ENCODE measurements at regions not wholly inside any gene's neighbourhood (a gene's known extent, or its start where the extent isn't known, plus 50 kb on each side); places are given as distances from the start of the nearest gene placed in this dataset.

DNA sequence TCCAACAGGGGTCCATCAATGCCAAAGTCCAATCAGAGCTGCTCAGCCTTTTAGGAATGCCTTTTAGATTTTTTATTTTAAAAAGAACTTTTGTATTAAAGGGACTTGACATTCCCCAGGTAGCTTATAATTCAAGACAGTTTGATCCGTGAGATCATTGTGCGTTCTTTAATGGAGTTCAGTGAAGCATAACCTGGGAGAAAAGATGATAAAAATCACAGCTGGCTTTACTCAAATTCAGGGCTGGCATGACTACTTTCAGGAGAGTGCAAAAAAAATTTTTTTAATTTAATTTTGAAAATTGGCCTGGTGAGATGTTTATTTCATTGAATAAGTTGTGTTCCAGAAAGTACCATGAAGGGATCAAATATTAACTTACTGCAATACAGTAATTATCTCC lies 118.2 kb downstream of the VCX2 start:
- Histone ChIP-seq H3K9ac (ENCODE audit: insufficient read depth, low read length, poor library complexity, severe bottlenecking) (no peak overlapping the region), H3K36me3 (replicated peaks in 1 of 2; ENCODE audit: control insufficient read depth in 1 of 2, insufficient read depth in 2 of 2, low read length in 2 of 2) (no peaks in the 10 kb centered on the region), H3K9me3 (replicated peaks in 1 of 2; ENCODE audit: control insufficient read depth in 1 of 2, insufficient read depth in 1 of 2, low read length in 2 of 2) (no peaks in the 10 kb centered on the region), H3K4me3 (replicated peaks in 1 of 3; ENCODE audit: low read depth in 2 of 3, low read length in 3 of 3) (no peak overlapping the region), H3K4me2 (replicated peaks; ENCODE audit: extremely low read depth, low read length, poor library complexity, severe bottlenecking) (no peak overlapping the region), H3K27me3 (ENCODE audit: control insufficient read depth in 2 of 2, insufficient read depth in 2 of 2, low read length in 2 of 2) (no peaks in the 10 kb centered on the region), H4K20me1 (ENCODE audit: insufficient read depth, low read length) (no peaks in the 10 kb centered on the region), H2AFZ (ENCODE audit: insufficient read depth, low read depth, low read length, poor library complexity, severe bottlenecking) (no peak overlapping the region), H3K4me1 (ENCODE audit: control insufficient read depth in 1 of 2, insufficient read depth in 2 of 2, low read length in 2 of 2) (no peaks in the 10 kb centered on the region), H3K79me2 (ENCODE audit: insufficient read depth, low read length) (no peaks in the 10 kb centered on the region), H3K27ac (ENCODE audit: low read depth in 1 of 2, low read length in 2 of 2) (no peak overlapping the region)
- H3K36me3 Mint-ChIP-seq: no peaks in the 10 kb centered on the region
- H3K27ac Mint-ChIP-seq: no peak overlapping the region
- TF ChIP-seq, protein P1, sequence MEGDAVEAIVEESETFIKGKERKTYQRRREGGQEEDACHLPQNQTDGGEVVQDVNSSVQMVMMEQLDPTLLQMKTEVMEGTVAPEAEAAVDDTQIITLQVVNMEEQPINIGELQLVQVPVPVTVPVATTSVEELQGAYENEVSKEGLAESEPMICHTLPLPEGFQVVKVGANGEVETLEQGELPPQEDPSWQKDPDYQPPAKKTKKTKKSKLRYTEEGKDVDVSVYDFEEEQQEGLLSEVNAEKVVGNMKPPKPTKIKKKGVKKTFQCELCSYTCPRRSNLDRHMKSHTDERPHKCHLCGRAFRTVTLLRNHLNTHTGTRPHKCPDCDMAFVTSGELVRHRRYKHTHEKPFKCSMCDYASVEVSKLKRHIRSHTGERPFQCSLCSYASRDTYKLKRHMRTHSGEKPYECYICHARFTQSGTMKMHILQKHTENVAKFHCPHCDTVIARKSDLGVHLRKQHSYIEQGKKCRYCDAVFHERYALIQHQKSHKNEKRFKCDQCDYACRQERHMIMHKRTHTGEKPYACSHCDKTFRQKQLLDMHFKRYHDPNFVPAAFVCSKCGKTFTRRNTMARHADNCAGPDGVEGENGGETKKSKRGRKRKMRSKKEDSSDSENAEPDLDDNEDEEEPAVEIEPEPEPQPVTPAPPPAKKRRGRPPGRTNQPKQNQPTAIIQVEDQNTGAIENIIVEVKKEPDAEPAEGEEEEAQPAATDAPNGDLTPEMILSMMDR (IDR thresholded peaks at IDR 0.05): no peak
- H3K27me3 Mint-ChIP-seq (ENCODE audit: low read depth in 3 of 3): peaks cover 0 to 1% (median 1%) of the 10 kb centered on the region in 3 donors
- intact Hi-C loops (cut with micrococcal nuclease): no loop called here
- H3K4me1 Mint-ChIP-seq: no peaks in the 10 kb centered on the region
- peaks cover 0 to 5% (median 1%) of the 10 kb centered on the region in 7 donors for H3K9me3 Mint-ChIP-seq
- no CpG with 5 or more reads among the region's 2 CpGs for WGBS (ENCODE audit: insufficient coverage)
- no peak for DNase-seq
- no peak overlapping the region for H3K4me3 Mint-ChIP-seq

DNA sequence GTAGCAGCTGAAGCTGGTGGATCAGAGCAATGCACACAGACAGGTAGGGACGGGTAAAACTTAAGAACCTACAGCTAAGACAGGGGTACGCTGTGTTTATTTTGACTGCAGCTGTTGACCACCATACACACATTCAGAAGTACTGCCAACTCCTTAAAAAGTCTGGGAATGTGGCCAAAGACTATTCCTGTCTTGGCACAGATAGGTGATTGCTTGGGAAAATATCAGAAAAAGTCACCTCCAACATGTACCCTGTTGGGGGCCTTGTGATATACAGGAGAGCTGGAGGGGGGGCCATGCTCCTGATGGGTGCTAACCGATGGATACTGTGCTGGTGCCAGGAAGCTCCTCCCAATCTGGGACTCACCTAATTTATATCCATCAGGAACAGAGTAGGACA lies 121.2 kb downstream of the VCX2 start:
- H3K9me3 ChIP-seq (replicated peaks in 1 of 2; ENCODE audit: control insufficient read depth in 1 of 2, insufficient read depth in 1 of 2, low read length in 2 of 2): peaks cover 0 to 2% of the 10 kb centered on the region in 2 donors
- no peaks in the 10 kb centered on the region for H3K4me1 Mint-ChIP-seq
- H3K27me3 ChIP-seq (ENCODE audit: control insufficient read depth in 2 of 2, insufficient read depth in 2 of 2, low read length in 2 of 2): no peaks in the 10 kb centered on the region
- intact Hi-C loops (cut with micrococcal nuclease): no loop called here
- no peak overlapping the region for H3K27ac ChIP-seq (ENCODE audit: low read depth in 1 of 2, low read length in 2 of 2)
- TF ChIP-seq, protein P1 (IDR thresholded peaks at IDR 0.05): no peak
- H3K27me3 Mint-ChIP-seq (ENCODE audit: low read depth in 3 of 3): peaks cover 1 to 5% (median 1%) of the 10 kb centered on the region in 3 donors
- no peak for DNase-seq
- H4K20me1 ChIP-seq (ENCODE audit: insufficient read depth, low read length): no peaks in the 10 kb centered on the region
- peaks cover 0 to 5% (median 0%) of the 10 kb centered on the region in 7 donors for H3K9me3 Mint-ChIP-seq
- H3K27ac Mint-ChIP-seq: no peak overlapping the region
- H3K9ac ChIP-seq (ENCODE audit: insufficient read depth, low read length, poor library complexity, severe bottlenecking): no peak overlapping the region
- H3K4me1 ChIP-seq (ENCODE audit: control insufficient read depth in 1 of 2, insufficient read depth in 2 of 2, low read length in 2 of 2): no peaks in the 10 kb centered on the region
- no peaks in the 10 kb centered on the region for H3K79me2 ChIP-seq (ENCODE audit: insufficient read depth, low read length)
- no peak overlapping the region for H3K4me2 ChIP-seq (replicated peaks; ENCODE audit: extremely low read depth, low read length, poor library complexity, severe bottlenecking)
- H3K36me3 ChIP-seq (replicated peaks in 1 of 2; ENCODE audit: control insufficient read depth in 1 of 2, insufficient read depth in 2 of 2, low read length in 2 of 2): no peaks in the 10 kb centered on the region
- H2AFZ ChIP-seq (ENCODE audit: insufficient read depth, low read depth, low read length, poor library complexity, severe bottlenecking): no peak overlapping the region
- H3K36me3 Mint-ChIP-seq: no peaks in the 10 kb centered on the region
- WGBS (ENCODE audit: insufficient coverage): no CpG with 5 or more reads among the region's 3 CpGs
- H3K4me3 ChIP-seq (replicated peaks in 1 of 3; ENCODE audit: low read depth in 2 of 3, low read length in 3 of 3): no peak overlapping the region
- H3K4me3 Mint-ChIP-seq: no peak overlapping the region
